ENCODE measurements at regions not wholly inside any gene's neighbourhood (a gene's known extent, or its start where the extent isn't known, plus 50 kb on each side); places are given as distances from the start of the nearest gene placed in this dataset.

GRCh38 chr9:75408391-75408790 is 320.1 kb downstream of the OSTF1 start:
- 100% methylated on average over 1 of the region's 4 CpGs for WGBS (ENCODE audit: insufficient coverage)
- Histone ChIP-seq H3K4me3 (ENCODE audit: control extremely low read depth in 1 of 5, extremely low read depth in 1 of 5, insufficient read depth in 1 of 5, low read depth in 2 of 5, low read length in 4 of 5) (no peak overlapping the region), H3K27ac (ENCODE audit: low read length in 2 of 2) (no peak overlapping the region), H2AFZ (ENCODE audit: insufficient read depth, low read depth, low read length, poor library complexity, severe bottlenecking) (no peak overlapping the region), H3K9me3 (ENCODE audit: control extremely low read depth in 1 of 3, control insufficient read depth in 2 of 3, insufficient read depth in 1 of 3, low read length in 2 of 3) (no peaks in the 10 kb centered on the region), H3K36me3 (replicated peaks in 1 of 2; ENCODE audit: control extremely low read depth in 1 of 2, control insufficient read depth in 1 of 2, extremely low read depth in 1 of 2, insufficient read depth in 2 of 2, low read length in 1 of 2) (no peaks in the 10 kb centered on the region), H3K4me2 (replicated peaks; ENCODE audit: low read depth, low read length, poor library complexity, severe bottlenecking) (no peak overlapping the region), H3K79me2 (ENCODE audit: control insufficient read depth, insufficient read depth, low read length) (no peaks in the 10 kb centered on the region), H3K27me3 (replicated peaks in 1 of 4; ENCODE audit: control extremely low read depth in 1 of 4, control insufficient read depth in 3 of 4, insufficient read depth in 4 of 4, low read length in 3 of 4) (no peaks in the 10 kb centered on the region), H3K4me1 (ENCODE audit: control insufficient read depth in 2 of 2, insufficient read depth in 2 of 2, low read length in 2 of 2) (no peaks in the 10 kb centered on the region), H4K20me1 (ENCODE audit: control insufficient read depth, insufficient read depth, low read length, poor library complexity, severe bottlenecking) (no peaks in the 10 kb centered on the region), H3K9ac (ENCODE audit: low read length) (no peak overlapping the region)
- no peak for DNase-seq
- POLR2A ChIA-PET, result no interaction called here
- Mint-ChIP-seq H3K27ac (no peak overlapping the region), H3K27me3 (peaks cover 4% of the 10 kb centered on the region), H3K4me1 (no peaks in the 10 kb centered on the region), H3K9me3 (ENCODE audit: insufficient read depth) (no peaks in the 10 kb centered on the region), H3K4me3 (no peak overlapping the region)
- CTCF ChIA-PET, result no interaction called here
- ATAC-seq (ENCODE audit: low read depth), result no peak
- intact Hi-C loops (cut with micrococcal nuclease), result no loop called here
- no peak for TF ChIP-seq CTCF (IDR thresholded peaks at IDR 0.05)
- no peak for TF ChIP-seq EZH2 (IDR thresholded peaks at IDR 0.05; ENCODE audit: borderline replicate concordance, insufficient read depth, low read depth, low read length, poor library complexity, severe bottlenecking)

- H3K27me3 Mint-ChIP-seq, result peaks cover 4% of the 10 kb centered on the region
- no peaks in the 10 kb centered on the region for H4K20me1 ChIP-seq (ENCODE audit: control insufficient read depth, insufficient read depth, low read length, poor library complexity, severe bottlenecking)
- no peak overlapping the region for H3K4me2 ChIP-seq (replicated peaks; ENCODE audit: low read depth, low read length, poor library complexity, severe bottlenecking)
- no peaks in the 10 kb centered on the region for H3K36me3 ChIP-seq (replicated peaks in 1 of 2; ENCODE audit: control extremely low read depth in 1 of 2, control insufficient read depth in 1 of 2, extremely low read depth in 1 of 2, insufficient read depth in 2 of 2, low read length in 1 of 2)
- ATAC-seq (ENCODE audit: low read depth) (no peak), DNase-seq (no peak)
- POLR2A ChIA-PET, result no interaction called here
- no peak overlapping the region for H3K27ac Mint-ChIP-seq
- no peaks in the 10 kb centered on the region for H3K4me1 Mint-ChIP-seq
- no peak overlapping the region for H3K9ac ChIP-seq (ENCODE audit: low read length)
- H3K79me2 ChIP-seq (ENCODE audit: control insufficient read depth, insufficient read depth, low read length), result no peaks in the 10 kb centered on the region
- H3K4me1 ChIP-seq (ENCODE audit: control insufficient read depth in 2 of 2, insufficient read depth in 2 of 2, low read length in 2 of 2), result no peaks in the 10 kb centered on the region
- H3K27me3 ChIP-seq (replicated peaks in 1 of 4; ENCODE audit: control extremely low read depth in 1 of 4, control insufficient read depth in 3 of 4, insufficient read depth in 4 of 4, low read length in 3 of 4), result no peaks in the 10 kb centered on the region
- 91% methylated on average over 2 of the region's 4 CpGs for WGBS (ENCODE audit: insufficient coverage)
- TF ChIP-seq CTCF (IDR thresholded peaks at IDR 0.05) (no peak), EZH2 (IDR thresholded peaks at IDR 0.05; ENCODE audit: borderline replicate concordance, insufficient read depth, low read depth, low read length, poor library complexity, severe bottlenecking) (no peak)
- H3K27ac ChIP-seq (ENCODE audit: low read length in 2 of 2), result no peak overlapping the region
- no peak overlapping the region for H3K4me3 ChIP-seq (ENCODE audit: control extremely low read depth in 1 of 5, extremely low read depth in 1 of 5, insufficient read depth in 1 of 5, low read depth in 2 of 5, low read length in 4 of 5)
- no peak overlapping the region for H3K4me3 Mint-ChIP-seq
- no peak overlapping the region for H2AFZ ChIP-seq (ENCODE audit: insufficient read depth, low read depth, low read length, poor library complexity, severe bottlenecking)
- no peaks in the 10 kb centered on the region for H3K9me3 Mint-ChIP-seq (ENCODE audit: insufficient read depth)
- intact Hi-C loops (cut with micrococcal nuclease), result no loop called here
- CTCF ChIA-PET, result no interaction called here
- H3K9me3 ChIP-seq (ENCODE audit: control extremely low read depth in 1 of 3, control insufficient read depth in 2 of 3, insufficient read depth in 1 of 3, low read length in 2 of 3), result no peaks in the 10 kb centered on the region
Measured at GRCh38 chr9:75410405-75410804, 322.1 kb downstream of the OSTF1 start.

All from B cell (primary cell).